NB4 (cell line): ENCODE measurements at regions not wholly inside any gene's neighbourhood (a gene's known extent, or its start where the extent isn't known, plus 50 kb on each side); places are given as distances from the start of the nearest gene placed in this dataset.

Experiments
- DNase-seq: peaks from one replicate; pipeline ENCODE4 v3.0.0; 2010; ENCODE audit warnings: low read depth
- H3K4me3 ChIP-seq: one replicate; pipeline ENCODE4 v1.5.1; 2011; ENCODE audit warnings: mild to moderate bottlenecking, low read depth, low read length, moderate library complexity
- MYC ChIP-seq: IDR thresholded peaks from 2 replicates; pipeline ENCODE4 v1.6.1; 2011; ENCODE audit warnings: low read depth, low read length
- POLR2A ChIP-seq: IDR thresholded peaks from 2 replicates; pipeline ENCODE4 v1.6.1; 2011; ENCODE audit warnings: mild to moderate bottlenecking; ENCODE audit not compliant: insufficient read length; ENCODE audit errors: extremely low read depth
- TF ChIP-seq, protein P1 (sequence below): IDR thresholded peaks from one replicate; pipeline ENCODE4 v1.5.1; 2012; ENCODE audit warnings: low read depth, low read length
- TF ChIP-seq, protein P2 (sequence below): IDR thresholded peaks from 2 replicates; pipeline ENCODE4 v1.6.1; 2011; ENCODE audit warnings: low read depth, low read length

DNA sequence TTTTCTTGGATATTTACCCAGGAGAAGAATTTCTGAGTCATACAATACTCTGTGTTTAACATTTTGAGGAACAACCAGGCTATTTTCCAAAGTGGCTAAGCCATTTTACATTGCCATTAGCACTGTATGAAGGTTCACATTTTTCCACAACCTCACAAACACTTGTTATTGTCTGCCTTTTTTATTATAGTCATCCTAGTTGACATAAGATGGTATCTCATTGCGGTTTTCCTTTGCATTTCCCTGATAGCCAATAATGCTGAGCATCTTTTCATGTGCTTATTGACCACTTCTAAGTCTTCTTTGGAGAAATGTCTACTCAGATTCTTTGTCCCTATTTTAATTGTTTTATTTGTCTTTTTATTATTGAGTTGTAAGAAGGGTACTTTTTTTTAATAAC, 107.4 kb upstream of the CES5A start:
- no peak for DNase-seq

DNA sequence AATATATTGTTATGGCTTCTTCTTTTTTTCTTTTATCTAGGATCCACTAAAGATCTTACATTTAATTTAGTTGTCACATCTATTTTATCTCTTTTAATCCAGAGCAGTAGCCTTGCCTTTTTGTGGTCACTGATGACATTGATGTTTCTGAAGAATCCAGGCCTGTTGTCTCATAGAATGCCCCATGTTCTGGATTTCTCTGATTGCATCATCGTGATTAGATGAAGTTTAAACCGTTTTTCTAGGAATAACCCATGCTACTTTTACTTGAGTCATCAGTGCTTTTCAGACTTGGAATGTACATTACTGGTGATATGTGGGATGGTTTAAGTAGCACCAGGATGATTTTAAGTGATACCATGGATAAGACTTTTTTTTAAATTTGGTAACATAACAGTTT, 106.4 kb upstream of the CES5A start:
- no peak for DNase-seq
- TF ChIP-seq POLR2A (no peak), MYC (no peak)
- TF ChIP-seq, protein P1, sequence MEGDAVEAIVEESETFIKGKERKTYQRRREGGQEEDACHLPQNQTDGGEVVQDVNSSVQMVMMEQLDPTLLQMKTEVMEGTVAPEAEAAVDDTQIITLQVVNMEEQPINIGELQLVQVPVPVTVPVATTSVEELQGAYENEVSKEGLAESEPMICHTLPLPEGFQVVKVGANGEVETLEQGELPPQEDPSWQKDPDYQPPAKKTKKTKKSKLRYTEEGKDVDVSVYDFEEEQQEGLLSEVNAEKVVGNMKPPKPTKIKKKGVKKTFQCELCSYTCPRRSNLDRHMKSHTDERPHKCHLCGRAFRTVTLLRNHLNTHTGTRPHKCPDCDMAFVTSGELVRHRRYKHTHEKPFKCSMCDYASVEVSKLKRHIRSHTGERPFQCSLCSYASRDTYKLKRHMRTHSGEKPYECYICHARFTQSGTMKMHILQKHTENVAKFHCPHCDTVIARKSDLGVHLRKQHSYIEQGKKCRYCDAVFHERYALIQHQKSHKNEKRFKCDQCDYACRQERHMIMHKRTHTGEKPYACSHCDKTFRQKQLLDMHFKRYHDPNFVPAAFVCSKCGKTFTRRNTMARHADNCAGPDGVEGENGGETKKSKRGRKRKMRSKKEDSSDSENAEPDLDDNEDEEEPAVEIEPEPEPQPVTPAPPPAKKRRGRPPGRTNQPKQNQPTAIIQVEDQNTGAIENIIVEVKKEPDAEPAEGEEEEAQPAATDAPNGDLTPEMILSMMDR, result no peak
- TF ChIP-seq, protein P2, sequence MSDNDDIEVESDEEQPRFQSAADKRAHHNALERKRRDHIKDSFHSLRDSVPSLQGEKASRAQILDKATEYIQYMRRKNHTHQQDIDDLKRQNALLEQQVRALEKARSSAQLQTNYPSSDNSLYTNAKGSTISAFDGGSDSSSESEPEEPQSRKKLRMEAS, result no peak
- H3K4me3 ChIP-seq, result no peak overlapping the region

More for the DNA sequence above, 107.4 kb upstream of the CES5A start:
- no peak for TF ChIP-seq POLR2A
- TF ChIP-seq, protein P1, result no peak
- no peak for TF ChIP-seq MYC
- TF ChIP-seq, protein P2, result no peak
- H3K4me3 ChIP-seq, result no peak overlapping the region

DNA sequence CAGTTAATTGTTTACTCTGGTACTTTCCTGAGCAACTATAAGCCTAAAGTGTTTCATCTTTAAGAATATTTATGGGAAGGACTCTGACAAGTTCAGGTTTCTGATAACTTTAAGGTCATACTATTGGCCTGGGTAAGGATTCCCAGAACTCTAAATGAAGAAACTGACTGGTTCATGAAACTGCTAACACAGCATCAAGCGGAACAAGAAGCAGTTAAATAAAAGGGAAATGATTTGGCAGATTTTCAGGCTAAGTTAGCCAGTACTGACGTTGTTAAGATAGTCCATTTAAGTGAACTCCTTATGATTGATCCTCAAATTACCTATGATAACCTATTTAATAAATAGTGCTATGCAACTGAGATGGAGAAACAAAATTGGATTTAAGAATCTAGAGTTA, 101.6 kb upstream of the CES5A start:
- no peak for DNase-seq
- H3K4me3 ChIP-seq, result no peak overlapping the region
- TF ChIP-seq, protein P1, result no peak
- TF ChIP-seq POLR2A (no peak), MYC (no peak)
- TF ChIP-seq, protein P2, result no peak

DNA sequence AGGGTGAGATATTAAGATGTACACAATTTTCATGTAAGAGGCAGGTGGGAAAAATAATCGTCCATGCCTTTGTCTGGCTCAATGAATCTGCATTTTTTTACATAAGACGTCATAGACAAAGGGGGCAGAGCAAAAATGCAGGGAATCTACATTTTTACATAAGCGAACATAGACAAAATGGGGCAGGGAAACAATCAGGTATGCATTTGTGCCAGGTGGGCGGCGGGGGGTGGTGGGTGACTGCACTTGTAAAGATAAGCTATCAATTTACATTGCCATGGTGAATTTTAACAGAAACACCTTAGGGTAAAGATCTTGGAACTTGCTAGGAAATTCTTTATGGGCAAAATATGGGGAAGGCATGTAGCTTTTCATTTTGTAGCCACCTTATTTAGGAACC, 96.3 kb upstream of the CES5A start:
- TF ChIP-seq POLR2A (no peak), MYC (no peak)
- TF ChIP-seq, protein P1, result no peak
- TF ChIP-seq, protein P2, result no peak
- DNase-seq, result no peak

DNA sequence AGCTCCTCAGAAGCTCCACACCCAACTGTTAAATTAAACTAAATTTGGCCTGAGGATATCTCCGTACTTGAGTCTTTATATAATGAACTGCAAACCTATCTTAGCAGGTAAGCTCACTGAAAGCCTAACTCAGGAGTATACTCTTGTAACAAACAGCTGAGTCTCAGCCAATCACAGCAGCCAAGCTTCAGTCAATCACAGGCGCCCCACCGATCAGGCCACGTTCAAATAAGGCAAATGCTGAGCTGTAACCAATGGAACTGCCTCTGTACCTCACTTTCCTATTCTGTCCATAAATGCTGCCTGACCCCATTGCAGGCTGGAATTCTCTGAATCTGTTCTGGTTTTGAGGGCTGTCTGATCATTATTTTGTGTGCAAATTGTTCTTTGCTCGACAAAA, 93.0 kb upstream of the CES5A start:
- no peak for DNase-seq
- TF ChIP-seq, protein P1, result no peak
- TF ChIP-seq, protein P2, result no peak
- TF ChIP-seq MYC (no peak), POLR2A (no peak)
- H3K4me3 ChIP-seq, result no peak overlapping the region

More for the DNA sequence above, 96.3 kb upstream of the CES5A start:
- H3K4me3 ChIP-seq, result no peak overlapping the region

DNA sequence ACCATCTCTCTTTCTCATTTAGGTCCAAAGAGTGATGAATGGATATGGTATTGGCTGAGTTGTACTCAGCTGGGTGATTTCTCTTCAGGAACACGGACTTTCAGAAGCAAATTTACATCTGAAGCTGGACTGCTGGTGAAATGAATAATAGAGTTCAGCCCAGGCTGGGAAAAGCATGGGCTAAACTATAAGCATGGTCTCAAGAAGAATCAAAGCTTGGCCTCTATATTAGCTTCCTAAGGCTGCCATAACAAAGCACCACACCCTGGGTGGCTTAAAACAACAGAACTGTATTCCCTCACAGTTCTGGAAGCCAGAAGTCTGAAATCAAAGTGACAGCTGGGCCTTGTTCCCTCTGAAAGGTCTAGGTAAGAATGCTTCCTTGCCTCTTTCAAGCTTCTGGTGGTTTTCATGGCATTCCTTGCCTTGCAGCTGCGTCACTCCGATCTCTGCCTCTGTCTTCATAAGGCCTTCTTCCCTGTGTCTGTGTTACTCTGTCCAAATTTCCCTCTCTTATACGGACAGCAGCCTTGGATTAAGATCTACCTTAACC, 89.8 kb upstream of the CES5A start:
- H3K4me3 ChIP-seq, result no peak overlapping the region
- no peak for DNase-seq
- TF ChIP-seq POLR2A (no peak), MYC (no peak)
- TF ChIP-seq, protein P1, result no peak
- TF ChIP-seq, protein P2, result no peak
